OCI-M2 (cell line): ENCODE measurements at regions not wholly inside any gene's neighbourhood (a gene's known extent, or its start where the extent isn't known, plus 50 kb on each side); places are given as distances from the start of the nearest gene placed in this dataset.

Experiments used
- DNase-seq: peaks from one replicate; lab custom pipeline; 2025; ENCODE audit not compliant: unreplicated experiment; lab: John Stamatoyannopoulos, UW

DNA sequence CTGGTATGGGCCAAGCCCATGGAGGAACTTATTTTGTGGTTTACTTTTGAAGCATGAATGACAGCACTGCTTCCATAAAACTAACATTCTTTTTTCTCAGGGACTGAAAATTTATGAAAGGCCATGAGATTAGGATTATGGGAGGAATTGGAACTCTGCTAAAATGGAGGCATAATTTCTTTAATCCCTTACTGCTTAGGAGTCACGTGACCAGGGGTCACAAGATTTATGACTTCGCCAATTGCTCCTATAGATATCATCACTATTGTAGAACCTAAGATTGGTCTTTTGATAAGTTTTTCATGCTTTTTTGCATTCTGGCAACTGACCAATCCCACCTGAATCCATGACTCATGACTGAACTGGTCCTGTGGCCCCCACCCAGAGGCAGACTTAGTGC, 495.7 kb upstream of the VRK2 start:
- no peak for DNase-seq

DNA sequence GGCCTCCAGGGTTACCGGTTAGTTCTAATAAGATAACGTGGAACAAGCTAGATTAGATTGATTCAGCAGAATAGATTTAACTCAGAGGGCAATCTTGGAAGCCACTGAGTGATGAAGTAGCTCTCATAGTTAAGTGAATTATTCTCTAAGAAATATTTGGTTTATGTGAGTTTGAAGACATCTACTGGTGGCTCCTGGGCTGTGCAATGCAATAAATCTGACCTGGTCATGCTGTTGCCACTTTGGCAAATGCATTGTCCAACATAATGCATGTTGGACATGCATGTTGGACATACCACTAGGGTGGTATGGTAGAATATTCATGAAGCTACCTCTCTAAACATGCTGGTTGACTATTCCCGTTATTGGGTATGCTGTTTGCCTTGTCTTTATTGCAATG, 493.7 kb upstream of the VRK2 start:
- DNase-seq = no peak

DNA sequence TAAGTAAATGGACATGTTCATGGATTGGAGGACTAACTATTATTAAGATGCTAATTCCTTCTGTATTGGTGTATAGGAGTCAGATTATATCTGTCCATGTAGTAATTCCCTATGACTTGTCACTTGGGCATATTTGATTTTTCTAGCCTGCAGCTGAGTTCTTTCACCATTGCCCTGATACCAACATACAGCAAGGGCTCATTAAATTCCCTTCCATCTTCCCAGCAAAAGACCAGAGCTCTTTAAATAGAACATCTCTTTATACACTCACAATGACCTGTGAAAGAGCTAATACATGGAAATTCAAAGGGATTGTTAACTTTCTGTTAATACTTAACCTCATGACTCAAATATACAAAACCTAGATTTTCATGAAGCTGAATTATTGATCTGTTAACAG, 492.3 kb upstream of the VRK2 start:
- no peak for DNase-seq

DNA sequence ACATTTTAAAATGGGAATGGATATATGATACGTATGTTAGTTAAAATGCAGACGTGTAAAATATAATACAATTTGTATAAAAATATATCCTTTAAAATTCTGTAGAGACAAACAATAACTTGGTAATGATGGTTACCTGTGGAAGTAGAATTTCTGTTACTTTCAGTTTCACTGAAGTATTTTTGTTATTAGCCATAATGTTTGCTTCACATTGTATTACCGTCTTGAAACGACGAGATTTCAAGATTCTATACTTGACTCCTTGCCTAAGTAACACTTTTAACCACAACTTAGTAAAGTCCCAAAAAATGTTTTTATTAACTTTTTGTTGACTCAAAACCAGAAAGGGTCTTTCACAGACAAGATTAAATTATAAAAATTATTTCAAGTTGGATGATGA, 488.3 kb upstream of the VRK2 start:
- no peak for DNase-seq

DNA sequence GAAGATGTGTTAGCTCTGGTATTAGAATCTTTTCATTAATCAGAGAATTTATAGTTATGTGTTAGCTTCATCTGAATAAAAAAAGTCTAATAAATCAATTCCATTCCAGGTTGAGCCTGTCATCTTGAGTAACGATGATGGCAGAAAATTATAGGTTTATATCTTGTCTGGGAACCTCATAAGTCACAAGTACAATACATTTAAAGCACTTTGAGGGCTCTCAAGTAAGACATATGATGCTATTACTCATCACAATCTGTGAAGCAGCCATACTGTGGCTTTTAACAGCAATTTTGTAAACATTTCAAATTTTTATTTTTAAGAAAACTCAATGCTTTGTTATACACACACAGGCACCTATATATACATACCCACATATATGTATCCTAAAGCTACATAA, 484.1 kb upstream of the VRK2 start:
- no peak for DNase-seq

DNA sequence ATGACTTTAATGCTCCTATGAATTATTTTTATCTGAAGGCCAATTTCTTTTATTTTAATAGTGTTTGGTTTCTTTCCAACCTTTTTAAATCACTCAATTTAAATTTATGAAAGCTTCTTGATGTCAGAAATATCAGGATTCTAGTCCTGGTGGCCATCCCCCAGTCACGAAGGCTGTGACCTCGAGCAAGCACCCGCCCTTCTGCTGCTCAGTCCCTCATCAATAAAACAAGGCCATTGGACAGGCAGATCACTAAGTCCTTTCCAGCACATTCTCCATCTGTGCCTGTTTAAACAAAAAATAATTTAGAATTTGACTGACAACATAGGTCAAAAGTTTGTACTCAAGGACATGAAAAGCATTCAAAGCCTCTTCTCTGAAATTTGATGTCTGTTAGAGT, 483.6 kb upstream of the VRK2 start:
- no peak for DNase-seq

DNA sequence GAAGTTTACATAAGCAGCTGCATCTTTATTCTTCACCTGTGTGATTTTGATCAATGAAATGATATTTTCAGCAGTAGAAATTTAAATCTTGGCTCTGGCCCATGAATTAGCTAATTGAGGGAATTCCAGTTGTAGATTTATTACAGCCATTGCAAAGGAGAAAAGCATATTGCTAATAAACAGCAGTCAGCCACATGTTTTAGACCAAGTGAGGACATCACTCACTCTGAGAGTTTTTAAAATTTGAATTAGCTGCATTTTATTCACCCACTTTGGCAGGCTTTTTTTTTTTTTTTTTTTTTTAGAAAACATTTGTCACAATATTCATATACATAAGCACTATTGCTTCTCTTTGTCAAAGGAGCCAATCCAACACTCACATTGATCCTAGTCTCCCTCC, 479.4 kb upstream of the VRK2 start:
- DNase-seq = no peak

DNA sequence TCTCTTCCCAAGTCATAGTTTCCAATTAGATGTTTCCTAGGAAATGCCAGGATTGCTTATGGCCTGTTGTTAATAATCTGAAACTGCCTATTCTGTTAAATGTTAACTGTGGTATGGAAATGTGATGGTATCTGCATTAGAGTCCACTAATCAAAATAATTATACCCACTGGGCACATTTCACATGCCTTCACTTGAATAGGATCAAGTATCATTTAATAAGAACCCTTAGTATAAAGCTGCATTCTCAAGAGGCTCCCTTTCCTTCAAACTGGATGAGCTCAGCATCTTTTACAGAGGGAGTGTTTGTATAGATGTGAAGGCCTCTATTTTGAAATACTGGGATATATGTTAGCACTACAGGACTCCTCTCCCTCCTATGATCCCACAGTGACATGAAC, 477.2 kb upstream of the VRK2 start:
- no peak for DNase-seq

DNA sequence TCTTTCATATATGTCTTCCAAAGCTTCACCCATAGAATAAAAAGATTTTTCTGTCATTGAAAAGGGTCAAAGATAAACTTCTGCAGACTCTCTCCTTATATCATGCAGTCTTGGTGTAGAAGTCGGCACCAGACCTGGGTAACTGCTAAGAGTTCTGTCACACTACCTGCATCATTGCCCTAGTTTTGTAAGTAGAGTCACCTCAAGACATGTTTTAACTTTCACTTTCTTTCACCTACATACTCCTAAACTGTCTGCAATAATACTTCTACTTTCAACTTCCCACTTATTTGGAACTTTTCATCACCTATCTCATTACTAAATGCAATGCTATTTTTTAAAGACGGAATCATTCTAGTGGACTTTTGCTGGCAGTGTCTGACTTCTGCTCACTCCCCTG, 475.6 kb upstream of the VRK2 start:
- no peak for DNase-seq

DNA sequence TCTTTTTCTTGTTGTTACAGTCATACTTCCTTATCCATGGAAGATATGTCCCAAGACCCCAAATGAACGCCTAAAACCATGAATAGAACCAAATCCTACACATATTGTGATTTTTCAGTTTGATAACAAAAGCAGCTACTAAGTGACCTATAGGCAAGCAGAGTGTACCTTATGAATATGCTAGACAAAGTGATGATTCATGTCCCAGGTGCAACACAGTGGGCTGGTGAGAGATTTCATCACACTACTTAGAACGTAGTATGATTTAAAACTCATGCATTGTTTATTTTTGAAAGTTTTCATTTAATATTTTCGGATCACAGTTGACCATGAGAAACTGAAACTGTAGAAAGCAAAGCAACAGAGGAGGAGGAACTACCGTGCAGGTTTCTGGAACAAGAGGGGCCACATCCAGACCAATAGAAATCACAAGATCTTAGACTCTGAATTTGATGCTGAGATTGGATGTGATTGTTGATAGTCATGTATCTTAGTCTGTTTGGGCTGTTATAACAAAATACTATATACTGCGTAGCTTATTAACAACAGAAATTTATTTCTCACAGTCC, 470.8 kb upstream of the VRK2 start:
- no peak for DNase-seq

DNA sequence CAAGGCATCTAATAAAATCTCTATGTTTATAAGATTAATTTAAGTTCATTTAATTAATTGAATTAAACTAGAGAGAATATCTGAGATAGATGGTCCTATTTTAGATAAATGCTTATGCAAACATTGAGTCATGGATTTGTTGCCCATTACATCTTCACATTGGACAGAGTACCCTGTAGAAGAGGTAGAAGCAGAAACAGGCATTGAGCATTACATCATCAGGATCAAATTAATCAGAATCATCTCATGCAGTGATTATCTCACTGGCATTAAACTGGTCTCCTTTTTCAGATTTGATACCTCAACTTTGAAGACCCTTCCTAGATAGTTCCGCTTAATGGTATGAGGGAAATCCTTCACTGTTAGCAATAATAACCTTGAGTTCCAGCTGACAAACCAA, 469.6 kb upstream of the VRK2 start:
- no peak for DNase-seq

DNA sequence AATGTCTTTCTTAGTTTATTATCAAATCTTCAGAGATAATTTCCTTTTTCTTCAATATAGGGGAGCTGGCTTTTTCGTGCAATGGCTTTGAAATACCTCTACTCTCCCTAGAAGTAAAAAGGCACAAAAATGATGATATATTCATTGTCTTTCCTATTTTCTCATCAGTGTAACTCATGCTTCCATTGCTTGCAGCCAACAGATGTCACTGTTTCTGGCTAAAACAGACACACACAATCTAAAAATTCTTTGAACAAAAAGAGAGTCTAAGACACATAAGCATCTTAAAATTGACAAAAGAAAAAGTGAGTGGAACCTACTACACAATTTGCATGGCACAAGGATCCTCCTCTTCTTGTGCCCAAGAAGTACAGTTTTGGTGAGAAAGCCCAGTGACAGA, 448.7 kb upstream of the VRK2 start:
- no peak for DNase-seq

DNA sequence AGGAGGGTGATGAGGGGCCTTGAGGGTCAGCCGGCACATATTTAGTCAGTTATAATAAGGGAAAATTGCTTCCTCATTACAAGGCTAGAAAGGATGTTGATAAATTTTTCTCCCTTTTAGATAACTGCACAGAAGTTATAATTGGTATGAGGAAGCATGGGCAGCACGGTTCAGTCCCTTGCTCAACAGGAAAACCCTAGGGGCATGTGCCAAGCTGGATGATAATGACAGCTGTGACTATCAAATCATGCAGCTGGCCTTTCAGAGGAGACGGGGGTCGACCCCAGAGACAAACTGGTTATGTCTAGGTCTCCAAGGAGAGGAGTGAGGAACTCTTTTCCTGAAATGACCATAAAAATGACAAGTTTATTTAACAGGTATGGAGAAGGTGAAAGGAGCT, 448.1 kb upstream of the VRK2 start:
- DNase-seq = no peak

DNA sequence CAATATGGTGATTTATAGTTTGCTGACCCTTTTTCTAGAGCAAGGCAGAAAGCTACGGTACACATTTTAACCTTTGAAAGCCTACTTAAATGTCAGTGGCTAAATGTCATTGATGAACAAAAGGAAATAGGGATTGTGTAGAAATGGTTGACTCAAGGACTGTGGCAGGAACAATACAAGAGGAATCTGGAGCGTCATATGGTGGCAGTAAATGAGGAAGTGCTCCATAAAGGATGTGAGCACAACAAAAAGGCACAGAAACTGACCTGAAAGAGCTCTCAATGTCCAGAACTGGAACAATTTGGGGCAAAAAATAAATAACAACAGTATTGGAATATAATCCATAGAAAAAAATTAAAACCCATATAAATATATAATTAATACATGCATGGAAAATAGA, 443.9 kb upstream of the VRK2 start:
- no peak for DNase-seq

DNA sequence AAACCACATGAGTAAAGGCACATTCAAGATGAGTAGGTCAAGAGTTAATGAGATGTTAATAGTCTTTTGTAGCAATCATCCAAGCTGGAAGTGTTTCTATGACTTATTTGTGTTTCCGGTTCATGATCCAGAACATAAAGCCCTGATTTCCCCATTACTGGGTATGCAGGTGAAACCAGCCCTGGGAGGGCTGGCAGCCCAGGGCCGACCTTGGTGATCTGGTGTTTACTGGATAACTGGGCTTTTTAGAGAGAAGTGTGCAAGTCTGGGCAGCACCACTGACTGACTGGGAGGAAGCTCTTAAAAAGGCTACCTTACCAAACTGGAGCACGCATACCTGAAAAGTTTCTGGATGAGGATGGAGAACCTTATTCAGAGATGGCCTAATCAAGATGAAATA, 431.6 kb upstream of the VRK2 start:
- no peak for DNase-seq

DNA sequence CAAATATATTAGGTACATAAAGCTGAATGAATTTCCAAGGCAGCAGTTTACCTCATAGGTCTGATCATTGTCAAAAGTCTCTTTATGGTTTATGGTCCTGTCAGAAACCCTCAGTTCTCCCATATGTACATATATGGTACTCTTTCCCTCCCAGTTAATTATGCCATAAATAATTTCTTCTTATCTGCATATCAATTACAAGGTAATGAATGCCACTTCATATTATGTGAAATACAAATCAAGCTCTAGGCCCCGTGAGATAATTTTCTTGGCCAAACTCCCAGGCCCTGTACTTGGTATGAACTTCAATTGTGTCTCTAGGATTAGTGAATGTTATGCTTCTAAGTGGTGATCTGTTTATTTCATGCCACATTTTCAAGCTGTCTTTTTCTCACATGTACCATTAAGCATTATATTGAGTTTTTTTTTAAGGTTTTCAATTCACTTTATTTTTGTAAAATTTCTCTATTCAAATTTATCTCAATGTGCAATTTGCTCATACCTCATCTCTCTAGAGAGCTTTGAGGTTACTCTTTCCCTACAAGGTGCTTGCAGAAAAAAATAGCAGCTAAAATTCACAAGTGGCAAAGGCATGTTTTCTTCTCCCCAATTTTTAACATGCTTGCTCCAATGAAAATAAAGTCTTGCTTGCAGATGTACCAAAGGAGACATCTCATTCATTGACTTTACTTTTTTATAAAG, 430.6 kb upstream of the VRK2 start:
- no peak for DNase-seq

DNA sequence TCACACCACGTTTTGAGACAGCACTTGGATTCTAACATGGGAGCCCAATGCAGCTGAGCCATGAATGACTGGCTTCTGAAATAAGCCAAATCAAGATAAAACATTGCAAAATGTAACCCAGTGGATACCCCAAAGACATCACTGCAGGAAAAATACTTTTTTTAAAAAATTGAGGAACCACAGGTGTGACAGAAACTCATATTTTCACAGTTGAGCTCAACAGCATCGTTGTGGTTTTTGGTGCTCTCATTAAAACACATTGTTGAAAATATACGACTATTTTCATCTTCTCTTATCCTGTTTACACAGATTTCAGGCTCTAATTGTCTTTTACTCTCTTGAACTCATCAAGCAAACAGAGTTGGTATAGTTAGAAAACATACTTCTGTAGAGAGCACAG, 429.3 kb upstream of the VRK2 start:
- no peak for DNase-seq

DNA sequence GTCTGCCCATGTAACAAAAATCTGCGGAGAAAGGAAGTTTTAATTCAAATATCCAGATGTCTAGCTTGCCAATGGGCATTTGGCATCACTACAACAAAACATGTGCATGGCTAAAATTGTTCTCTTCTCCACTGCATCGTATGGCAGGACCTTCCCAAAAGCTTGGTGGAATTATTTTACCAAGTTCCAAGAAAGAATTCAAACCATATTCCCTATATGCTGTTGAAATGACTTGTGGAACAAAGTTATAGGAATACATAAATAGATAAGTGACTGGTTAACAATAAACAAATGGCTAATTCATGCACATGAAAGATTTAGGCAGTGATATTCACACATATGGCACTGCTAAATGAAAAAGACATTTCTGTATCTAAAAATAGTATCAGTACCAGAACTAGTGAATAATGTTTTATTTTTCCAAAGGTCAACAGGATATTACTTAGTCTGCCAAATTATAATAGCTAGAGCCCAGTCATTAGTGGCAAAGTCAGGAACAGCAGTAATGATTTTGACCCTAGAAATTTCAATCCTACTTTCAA, 425.4 kb upstream of the VRK2 start:
- DNase-seq = no peak

DNA sequence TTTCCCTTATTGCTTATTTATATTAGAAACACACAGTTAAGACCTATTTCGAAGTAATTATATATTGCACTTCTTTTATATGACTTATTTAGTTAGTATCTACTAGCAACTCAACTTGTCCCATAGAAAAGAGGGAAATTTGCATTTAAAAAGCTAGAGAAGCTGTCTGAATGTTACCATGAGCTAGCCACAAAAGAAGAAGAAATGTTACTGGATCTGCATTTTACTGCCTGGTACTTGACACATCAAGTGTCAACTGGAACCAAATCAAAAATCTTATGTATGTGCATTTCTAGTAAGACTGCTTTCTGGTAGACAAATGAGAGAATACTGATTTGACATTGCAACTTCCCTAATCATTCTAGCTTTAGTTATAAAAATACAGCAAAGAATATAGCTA, 424.6 kb upstream of the VRK2 start:
- DNase-seq = no peak

DNA sequence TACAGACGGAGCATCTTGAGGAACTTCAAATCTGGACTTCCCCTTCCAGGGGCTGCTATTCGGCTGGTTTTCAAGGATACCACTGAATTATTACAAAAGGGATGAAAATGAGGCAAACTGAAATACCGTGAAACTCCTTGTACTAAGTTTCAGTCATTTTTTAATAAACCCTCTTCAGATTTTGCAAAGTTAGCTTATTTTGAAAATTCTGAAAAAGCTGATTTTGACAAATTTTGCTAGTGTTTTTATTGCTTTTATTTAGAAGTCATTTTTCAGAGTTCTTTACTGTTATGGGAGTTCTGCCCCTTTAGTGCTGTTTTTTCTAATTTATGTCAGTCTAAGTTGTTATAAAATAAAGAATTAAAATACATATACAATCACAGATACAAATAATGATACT, 390.4 kb upstream of the VRK2 start:
- no peak for DNase-seq

DNA sequence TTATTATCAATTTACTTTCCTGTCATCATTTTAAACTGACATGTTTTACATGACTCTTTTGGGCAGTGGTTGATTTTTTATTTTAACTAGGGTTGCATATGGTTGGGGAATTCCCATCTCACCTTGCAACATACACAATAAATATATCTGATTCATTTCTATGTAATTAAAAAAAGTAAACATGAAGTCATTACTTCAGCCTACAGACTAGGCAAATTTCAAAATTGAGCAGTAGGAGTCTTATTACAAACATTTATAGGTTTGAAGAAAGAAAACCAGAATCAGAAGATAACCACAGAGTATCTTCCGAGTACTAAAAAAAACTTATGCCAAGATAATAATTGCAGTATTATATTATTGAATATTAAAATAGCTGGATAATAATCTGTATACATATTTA, 377.0 kb upstream of the VRK2 start:
- DNase-seq = no peak

DNA sequence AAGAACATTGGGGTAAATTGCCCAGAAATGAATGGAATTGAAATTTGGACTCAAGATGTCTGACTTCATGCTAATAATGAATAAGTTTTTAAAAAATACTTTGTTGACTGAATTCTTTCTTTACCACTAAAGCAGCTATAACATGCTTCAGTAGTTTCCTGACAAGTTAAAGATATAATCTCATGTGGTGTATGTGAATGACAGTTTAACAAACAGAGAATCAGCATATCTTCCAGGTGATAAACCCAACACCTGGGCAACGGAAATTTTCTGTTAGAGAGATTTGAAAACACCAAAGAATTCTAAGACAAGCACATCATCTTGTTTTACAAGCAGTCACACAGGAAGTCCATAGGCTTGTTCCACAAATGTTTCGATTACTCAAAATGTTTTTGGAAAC, 372.6 kb upstream of the VRK2 start:
- DNase-seq = no peak

DNA sequence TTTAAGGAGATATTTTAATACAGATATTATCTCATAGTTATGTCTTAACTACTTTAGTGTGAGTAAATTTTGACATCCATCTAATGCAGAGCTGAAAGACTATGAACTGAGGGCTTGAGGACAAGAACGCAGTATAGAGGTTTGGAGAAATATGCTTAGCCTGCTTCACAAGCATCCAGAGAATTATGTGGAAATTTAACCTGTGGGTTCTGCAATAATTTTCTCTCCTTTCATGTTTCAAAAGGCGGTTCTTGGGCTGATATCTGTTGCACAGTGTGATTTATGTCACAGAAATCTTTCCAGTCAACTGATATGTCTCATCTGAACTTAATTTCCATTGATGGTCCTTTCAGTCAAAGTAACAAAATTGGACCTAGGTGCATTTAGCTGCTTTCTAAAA, 371.9 kb upstream of the VRK2 start:
- DNase-seq = no peak
